ENCODE measurements at regions not wholly inside any gene's neighbourhood (a gene's known extent, or its start where the extent isn't known, plus 50 kb on each side); places are given as distances from the start of the nearest gene placed in this dataset.

DNA sequence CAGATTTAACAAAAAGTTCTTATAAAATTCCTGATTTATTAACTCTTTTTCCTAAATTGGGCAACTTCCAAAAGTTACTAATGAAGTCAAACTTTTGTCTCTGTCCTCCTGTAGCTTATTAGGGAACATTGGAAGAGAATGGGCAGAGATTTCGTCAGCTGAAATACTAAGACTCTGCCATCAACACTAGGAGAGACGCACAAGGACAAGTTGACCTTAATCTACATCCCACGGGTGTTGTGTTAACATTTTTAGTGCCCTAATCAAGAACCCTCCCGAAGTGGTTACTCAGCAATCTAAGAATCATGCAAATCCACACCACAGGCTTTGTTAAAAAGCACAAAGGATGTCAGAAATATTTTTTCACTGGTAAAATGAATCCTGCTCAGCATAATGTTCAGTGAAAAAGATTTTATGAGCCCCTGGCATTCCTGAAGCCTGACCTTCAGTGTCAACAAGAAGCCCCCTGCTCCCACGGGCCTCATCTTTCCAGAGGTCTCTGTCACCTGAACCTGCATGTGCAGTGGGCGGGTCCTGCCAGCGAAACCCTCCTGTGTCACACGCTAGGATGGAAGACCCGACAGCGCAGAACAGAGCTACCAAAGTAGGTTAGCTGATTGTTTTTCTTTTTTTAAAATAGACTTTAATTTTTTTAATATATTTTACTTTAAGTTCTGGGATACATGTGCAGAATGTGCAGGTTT is 70.6 kb upstream of the AKR1E2 start:
- TF ChIP-seq TAF1 (IDR thresholded peaks at IDR 0.05; ENCODE audit: borderline replicate concordance, low read depth, low read length) (no peak), POLR2A (IDR thresholded peaks at IDR 0.05; ENCODE audit: low read depth, low read length) (no peak), POLR2AphosphoS5 (IDR thresholded peaks at IDR 0.05; ENCODE audit: low read depth, low read length) (no peak)
- DNase-seq (ENCODE audit: insufficient read length) (no peak), FAIRE-seq (no peak)

DNA sequence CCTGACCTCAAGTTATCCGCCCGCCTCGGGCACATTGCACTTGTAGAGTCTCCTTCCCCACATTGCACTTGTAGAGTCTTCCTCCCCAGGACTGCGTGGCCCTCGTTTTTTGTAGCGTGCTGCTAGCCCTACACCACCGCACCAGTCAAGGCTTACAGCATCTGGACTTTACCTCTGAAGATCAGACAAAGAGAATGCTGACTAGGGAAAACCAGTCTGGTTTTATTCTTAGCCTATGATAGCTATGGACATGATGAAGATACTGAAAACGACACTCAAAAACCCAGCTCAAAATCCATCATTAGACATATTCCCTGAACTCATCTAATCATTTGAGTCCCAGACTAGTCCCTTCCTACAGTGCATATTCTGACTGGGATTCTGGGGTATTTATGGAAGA is 71.9 kb upstream of the AKR1E2 start:
- no peak for DNase-seq (ENCODE audit: insufficient read length)
- TF ChIP-seq TAF1 (IDR thresholded peaks at IDR 0.05; ENCODE audit: borderline replicate concordance, low read depth, low read length) = no peak
- no peak for TF ChIP-seq POLR2A (IDR thresholded peaks at IDR 0.05; ENCODE audit: low read depth, low read length)
- no peak for TF ChIP-seq POLR2AphosphoS5 (IDR thresholded peaks at IDR 0.05; ENCODE audit: low read depth, low read length)
- no peak for FAIRE-seq

DNA sequence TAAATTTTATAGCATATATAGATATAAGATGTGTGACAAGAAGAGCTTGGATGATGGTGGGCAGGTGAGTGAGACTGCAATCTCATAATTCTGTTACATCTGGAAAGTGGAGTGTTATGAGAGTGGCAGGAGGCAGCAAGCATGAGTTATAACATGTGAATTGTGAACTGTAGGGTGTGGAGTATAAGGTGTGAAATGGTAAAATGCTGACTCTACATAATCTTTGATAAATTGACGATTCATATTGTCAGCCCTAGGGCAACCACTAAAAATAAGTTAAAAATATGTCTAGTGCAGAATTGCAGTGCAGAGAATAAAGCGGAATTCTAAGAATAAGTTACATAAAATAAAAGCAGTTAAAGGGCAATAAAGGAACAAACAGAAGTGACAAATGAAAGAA is 74.8 kb upstream of the AKR1E2 start:
- DNase-seq (ENCODE audit: insufficient read length) (no peak), FAIRE-seq (peak; percentile 21)
- TF ChIP-seq TAF1 (IDR thresholded peaks at IDR 0.05; ENCODE audit: borderline replicate concordance, low read depth, low read length) (no peak), POLR2A (IDR thresholded peaks at IDR 0.05; ENCODE audit: low read depth, low read length) (no peak), POLR2AphosphoS5 (IDR thresholded peaks at IDR 0.05; ENCODE audit: low read depth, low read length) (no peak)

- DNase-seq (ENCODE audit: insufficient read length) (no peak), FAIRE-seq (no peak)
- no peak for TF ChIP-seq TAF1 (IDR thresholded peaks at IDR 0.05; ENCODE audit: borderline replicate concordance, low read depth, low read length)
- TF ChIP-seq POLR2A (IDR thresholded peaks at IDR 0.05; ENCODE audit: low read depth, low read length) = no peak
- TF ChIP-seq POLR2AphosphoS5 (IDR thresholded peaks at IDR 0.05; ENCODE audit: low read depth, low read length) = no peak
Observed at GRCh38 chr10:4749271-4749574, 76.8 kb upstream of the AKR1E2 start.

GRCh38 chr10:4748491-4749270 is 77.3 kb upstream of the AKR1E2 start:
- TF ChIP-seq POLR2AphosphoS5 (IDR thresholded peaks at IDR 0.05; ENCODE audit: low read depth, low read length) (no peak), TAF1 (IDR thresholded peaks at IDR 0.05; ENCODE audit: borderline replicate concordance, low read depth, low read length) (no peak), POLR2A (IDR thresholded peaks at IDR 0.05; ENCODE audit: low read depth, low read length) (no peak)
- FAIRE-seq = no peak
- no peak for DNase-seq (ENCODE audit: insufficient read length)

- DNase-seq (ENCODE audit: insufficient read length) = no peak
- no peak for FAIRE-seq
- TF ChIP-seq POLR2AphosphoS5 (IDR thresholded peaks at IDR 0.05; ENCODE audit: low read depth, low read length) (no peak), POLR2A (IDR thresholded peaks at IDR 0.05; ENCODE audit: low read depth, low read length) (no peak), TAF1 (IDR thresholded peaks at IDR 0.05; ENCODE audit: borderline replicate concordance, low read depth, low read length) (no peak)
Observed at GRCh38 chr10:4742217-4742616, 83.8 kb upstream of the AKR1E2 start.

DNA sequence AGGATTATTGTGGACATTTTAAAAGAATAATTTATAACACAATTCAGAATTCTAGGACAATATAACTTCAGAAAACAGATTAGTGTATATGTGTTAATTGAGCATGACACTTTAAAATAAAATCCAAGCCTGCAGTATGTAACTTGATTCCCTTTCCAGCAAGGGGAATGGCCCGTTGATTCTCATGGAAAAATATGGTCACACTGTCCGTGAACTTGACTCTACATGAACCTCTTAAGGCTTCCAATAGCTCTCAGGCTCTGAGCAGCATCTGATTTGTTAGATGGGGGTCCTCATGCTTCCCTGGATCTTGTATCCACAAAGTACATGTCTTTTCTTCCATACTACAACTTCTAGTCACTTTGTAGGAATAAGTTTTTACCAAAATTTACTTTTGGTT is 85.5 kb upstream of the AKR1E2 start:
- no peak for TF ChIP-seq POLR2AphosphoS5 (IDR thresholded peaks at IDR 0.05; ENCODE audit: low read depth, low read length)
- TF ChIP-seq TAF1 (IDR thresholded peaks at IDR 0.05; ENCODE audit: borderline replicate concordance, low read depth, low read length) = no peak
- no peak for TF ChIP-seq POLR2A (IDR thresholded peaks at IDR 0.05; ENCODE audit: low read depth, low read length)
- DNase-seq (ENCODE audit: insufficient read length) (no peak), FAIRE-seq (no peak)

DNA sequence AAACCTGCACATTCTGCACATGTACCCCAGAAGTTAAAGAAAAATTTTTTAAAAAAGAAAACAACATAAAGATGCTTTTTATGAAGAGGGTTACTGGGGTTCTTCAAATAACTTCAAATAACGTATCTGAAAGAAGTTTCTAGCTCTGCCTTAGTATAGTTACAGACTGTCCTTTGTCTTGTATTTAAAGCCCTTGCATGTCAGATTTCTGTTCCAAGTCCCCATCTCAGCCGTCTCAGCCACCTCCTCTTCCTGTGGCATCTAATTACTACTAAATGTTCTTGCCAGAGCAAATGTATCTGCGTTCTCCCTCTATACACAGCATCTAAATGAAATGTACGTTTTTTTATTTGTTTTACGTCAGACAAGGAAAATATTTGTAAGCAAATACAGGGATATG is 89.4 kb upstream of the AKR1E2 start:
- TF ChIP-seq POLR2AphosphoS5 (IDR thresholded peaks at IDR 0.05; ENCODE audit: low read depth, low read length) (no peak), POLR2A (IDR thresholded peaks at IDR 0.05; ENCODE audit: low read depth, low read length) (no peak), TAF1 (IDR thresholded peaks at IDR 0.05; ENCODE audit: borderline replicate concordance, low read depth, low read length) (no peak)
- no peak for DNase-seq (ENCODE audit: insufficient read length)
- FAIRE-seq = no peak

DNA sequence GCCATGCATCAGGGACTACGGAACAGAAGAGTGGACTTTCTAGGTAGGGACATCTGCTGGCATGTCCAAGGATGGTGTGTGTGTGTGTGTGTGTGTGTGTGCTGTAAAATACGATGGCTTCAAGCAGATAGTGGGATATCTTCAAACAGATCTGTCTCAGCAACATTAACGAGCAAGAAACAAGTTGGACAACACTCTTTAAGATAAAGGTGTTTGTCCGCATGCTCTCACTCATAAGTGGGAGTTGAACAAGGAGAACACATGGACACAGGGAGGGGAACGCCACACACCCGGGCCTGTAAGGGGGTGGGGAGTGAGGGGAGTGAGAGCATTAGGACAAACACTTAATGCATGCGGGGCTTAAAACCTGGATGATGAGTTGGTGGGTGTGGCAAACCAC is 89.8 kb upstream of the AKR1E2 start:
- no peak for TF ChIP-seq POLR2A (IDR thresholded peaks at IDR 0.05; ENCODE audit: low read depth, low read length)
- TF ChIP-seq TAF1 (IDR thresholded peaks at IDR 0.05; ENCODE audit: borderline replicate concordance, low read depth, low read length) = no peak
- TF ChIP-seq POLR2AphosphoS5 (IDR thresholded peaks at IDR 0.05; ENCODE audit: low read depth, low read length) = no peak
- FAIRE-seq (no peak), DNase-seq (ENCODE audit: insufficient read length) (no peak)

DNA sequence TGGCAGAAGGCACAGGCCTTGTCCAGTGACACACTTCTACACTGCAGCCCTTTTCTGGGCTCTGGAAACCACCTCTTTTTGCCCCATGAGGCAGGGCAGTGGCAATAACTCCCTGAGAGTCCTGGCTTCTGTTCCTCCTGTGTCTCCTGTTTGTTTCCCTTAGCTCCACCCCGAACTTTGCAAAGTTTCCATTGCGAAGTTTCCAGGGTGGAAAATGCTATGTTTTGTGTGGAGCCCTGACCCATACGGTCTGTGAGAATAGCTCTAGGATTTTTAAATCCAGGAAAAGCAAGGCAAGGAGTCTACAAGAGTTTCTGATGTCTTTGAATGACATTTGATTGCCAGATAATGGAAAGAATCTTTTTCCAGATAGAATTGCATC is 92.2 kb upstream of the AKR1E2 start:
- DNase-seq (ENCODE audit: insufficient read length) = no peak
- TF ChIP-seq POLR2AphosphoS5 (IDR thresholded peaks at IDR 0.05; ENCODE audit: low read depth, low read length) = no peak
- no peak for TF ChIP-seq POLR2A (IDR thresholded peaks at IDR 0.05; ENCODE audit: low read depth, low read length)
- TF ChIP-seq TAF1 (IDR thresholded peaks at IDR 0.05; ENCODE audit: borderline replicate concordance, low read depth, low read length) = no peak
- no peak for FAIRE-seq

- no peak for FAIRE-seq
- DNase-seq (ENCODE audit: insufficient read length) = no peak
- TF ChIP-seq POLR2A (IDR thresholded peaks at IDR 0.05; ENCODE audit: low read depth, low read length) (no peak), POLR2AphosphoS5 (IDR thresholded peaks at IDR 0.05; ENCODE audit: low read depth, low read length) (no peak), TAF1 (IDR thresholded peaks at IDR 0.05; ENCODE audit: borderline replicate concordance, low read depth, low read length) (no peak)
Observed at GRCh38 chr10:4733150-4733842, 92.7 kb upstream of the AKR1E2 start.

Data from GM12892 (cell line).